ENCODE measurements at regions not wholly inside any gene's neighbourhood (a gene's known extent, or its start where the extent isn't known, plus 50 kb on each side); places are given as distances from the start of the nearest gene placed in this dataset.
A peak's percentile ranks its signal among the peaks of the same experiment; 100 is the strongest.
"Not testable (repeated sequence)": the region's sequence is repeated elsewhere in the genome, so short reads cannot be mapped to it uniquely, and the experiment has no call there.

- peaks cover under 1 to 5% of the 10 kb centered on the region in 2 donors for H3K27me3 Mint-ChIP-seq
- H3K36me3 Mint-ChIP-seq (ENCODE audit: insufficient read depth) = no peaks in the 10 kb centered on the region
- no peaks in the 10 kb centered on the region for H3K9me3 Mint-ChIP-seq
- DNase-seq = no peak
- H3K4me1 Mint-ChIP-seq (ENCODE audit: low read depth in 2 of 2) = peaks cover 0 to 2% of the 10 kb centered on the region in 2 donors
- H3K4me3 Mint-ChIP-seq = no peak overlapping the region
- no peak overlapping the region for H3K27ac Mint-ChIP-seq
- no peak for ATAC-seq (replicated peaks)
Measured at GRCh38 chr5:42878550-42878949, 66.9 kb upstream of the SELENOP start.

GRCh38 chr5:42878041-42878440 lies 66.3 kb upstream of the SELENOP start:
- Mint-ChIP-seq H3K9me3 (no peaks in the 10 kb centered on the region), H3K27me3 (peaks cover 5 to 10% of the 10 kb centered on the region in 2 donors)

GRCh38 chr5:42877431-42877830 lies 65.7 kb upstream of the SELENOP start:
- H3K27me3 Mint-ChIP-seq = peaks cover 11 to 13% of the 10 kb centered on the region in 2 donors
- no peak for DNase-seq
- peaks cover 0 to 2% of the 10 kb centered on the region in 2 donors for H3K4me1 Mint-ChIP-seq (ENCODE audit: low read depth in 2 of 2)
- no peak overlapping the region for H3K27ac Mint-ChIP-seq
- H3K36me3 Mint-ChIP-seq (ENCODE audit: insufficient read depth) = no peaks in the 10 kb centered on the region
- H3K9me3 Mint-ChIP-seq = no peaks in the 10 kb centered on the region
- ATAC-seq (replicated peaks) = no peak
- no peak overlapping the region for H3K4me3 Mint-ChIP-seq

More at GRCh38 chr5:42878041-42878440, 66.3 kb upstream of the SELENOP start:
- no peak for DNase-seq
- ATAC-seq (replicated peaks) = no peak
- Mint-ChIP-seq H3K27ac (no peak overlapping the region), H3K4me1 (ENCODE audit: low read depth in 2 of 2) (peaks cover 0 to 2% of the 10 kb centered on the region in 2 donors), H3K36me3 (ENCODE audit: insufficient read depth) (no peaks in the 10 kb centered on the region), H3K4me3 (no peak overlapping the region)

- Mint-ChIP-seq H3K27ac (no peak overlapping the region), H3K27me3 (peaks cover 18 to 22% of the 10 kb centered on the region in 2 donors), H3K4me3 (no peak overlapping the region), H3K9me3 (no peaks in the 10 kb centered on the region), H3K4me1 (ENCODE audit: low read depth in 2 of 2) (peaks cover 0 to 2% of the 10 kb centered on the region in 2 donors), H3K36me3 (ENCODE audit: insufficient read depth) (no peaks in the 10 kb centered on the region)
- no peak for DNase-seq
- ATAC-seq (replicated peaks) = no peak
Measured at GRCh38 chr5:42876375-42876844, 64.7 kb upstream of the SELENOP start.

GRCh38 chr5:42875785-42876374 lies 64.2 kb upstream of the SELENOP start:
- peaks cover 0 to 2% of the 10 kb centered on the region in 2 donors for H3K4me1 Mint-ChIP-seq (ENCODE audit: low read depth in 2 of 2)
- H3K27ac Mint-ChIP-seq = peak overlapping the region in 1 of 2 donors; percentile 26
- peaks cover 19 to 27% of the 10 kb centered on the region in 2 donors for H3K27me3 Mint-ChIP-seq
- no peaks in the 10 kb centered on the region for H3K9me3 Mint-ChIP-seq
- no peak overlapping the region for H3K4me3 Mint-ChIP-seq
- H3K36me3 Mint-ChIP-seq (ENCODE audit: insufficient read depth) = no peaks in the 10 kb centered on the region
- ATAC-seq (replicated peaks) = no peak
- DNase-seq = no peak

GRCh38 chr5:42875211-42875610 lies 63.5 kb upstream of the SELENOP start:
- peaks cover 0 to 2% of the 10 kb centered on the region in 2 donors for H3K4me1 Mint-ChIP-seq (ENCODE audit: low read depth in 2 of 2)
- H3K27me3 Mint-ChIP-seq = peaks cover 19 to 34% of the 10 kb centered on the region in 2 donors
- H3K27ac Mint-ChIP-seq = no peak overlapping the region
- ATAC-seq (replicated peaks) (no peak), DNase-seq (no peak)
- no peak overlapping the region for H3K4me3 Mint-ChIP-seq
- H3K9me3 Mint-ChIP-seq = no peaks in the 10 kb centered on the region
- H3K36me3 Mint-ChIP-seq (ENCODE audit: insufficient read depth) = no peaks in the 10 kb centered on the region

- Mint-ChIP-seq H3K27ac (no peak overlapping the region), H3K4me3 (no peak overlapping the region), H3K27me3 (peaks cover 24 to 39% of the 10 kb centered on the region in 2 donors), H3K9me3 (peaks cover 0 to 4% of the 10 kb centered on the region in 2 donors), H3K36me3 (ENCODE audit: insufficient read depth) (no peaks in the 10 kb centered on the region), H3K4me1 (ENCODE audit: low read depth in 2 of 2) (peaks cover 0 to 2% of the 10 kb centered on the region in 2 donors)
- ATAC-seq (replicated peaks) (no peak), DNase-seq (no peak)
Measured at GRCh38 chr5:42874621-42875198, 63.0 kb upstream of the SELENOP start.

GRCh38 chr5:42872865-42873264 lies 61.2 kb upstream of the SELENOP start:
- no peak overlapping the region for H3K4me3 Mint-ChIP-seq
- ATAC-seq (replicated peaks) = no peak
- H3K9me3 Mint-ChIP-seq = peaks cover 0 to 8% of the 10 kb centered on the region in 2 donors
- no peak for DNase-seq
- peaks cover 0 to 2% of the 10 kb centered on the region in 2 donors for H3K4me1 Mint-ChIP-seq (ENCODE audit: low read depth in 2 of 2)
- peaks cover 30 to 43% of the 10 kb centered on the region in 2 donors for H3K27me3 Mint-ChIP-seq
- H3K36me3 Mint-ChIP-seq (ENCODE audit: insufficient read depth) = no peaks in the 10 kb centered on the region
- H3K27ac Mint-ChIP-seq = no peak overlapping the region

- H3K36me3 Mint-ChIP-seq (ENCODE audit: insufficient read depth) = peaks cover 3% of the 10 kb centered on the region
- H3K4me3 Mint-ChIP-seq = no peak overlapping the region
- no peak for DNase-seq
- H3K27me3 Mint-ChIP-seq = peaks cover 43 to 59% of the 10 kb centered on the region in 2 donors
- H3K9me3 Mint-ChIP-seq = peaks cover 0 to 8% of the 10 kb centered on the region in 2 donors
- no peak for ATAC-seq (replicated peaks)
- no peak overlapping the region for H3K27ac Mint-ChIP-seq
- peaks cover 0 to 2% of the 10 kb centered on the region in 2 donors for H3K4me1 Mint-ChIP-seq (ENCODE audit: low read depth in 2 of 2)
Measured at GRCh38 chr5:42870882-42871418, 59.3 kb upstream of the SELENOP start.

GRCh38 chr5:42868417-42868816 lies 56.7 kb upstream of the SELENOP start:
- H3K27me3 Mint-ChIP-seq = peaks cover 58 to 83% of the 10 kb centered on the region in 2 donors
- H3K9me3 Mint-ChIP-seq; H3K4me3 Mint-ChIP-seq; H3K36me3 Mint-ChIP-seq (ENCODE audit: insufficient read depth); ATAC-seq (replicated peaks); DNase-seq; H3K27ac Mint-ChIP-seq; H3K4me1 Mint-ChIP-seq (ENCODE audit: low read depth in 2 of 2): not testable (repeated sequence)

GRCh38 chr5:42864749-42865148 lies 53.1 kb upstream of the SELENOP start:
- H3K4me1 Mint-ChIP-seq (ENCODE audit: low read depth in 2 of 2); H3K36me3 Mint-ChIP-seq (ENCODE audit: insufficient read depth); DNase-seq; ATAC-seq (replicated peaks); H3K4me3 Mint-ChIP-seq; H3K27ac Mint-ChIP-seq; H3K9me3 Mint-ChIP-seq: not testable (repeated sequence)
- H3K27me3 Mint-ChIP-seq = peaks cover 66 to 69% of the 10 kb centered on the region in 2 donors
